Loucy (cell line): ENCODE measurements at regions not wholly inside any gene's neighbourhood (a gene's known extent, or its start where the extent isn't known, plus 50 kb on each side); places are given as distances from the start of the nearest gene placed in this dataset.

Experiments
- CTCF ChIP-seq: fragments of 200-600 bp; sonication (generic); conservative IDR thresholded peaks from 2 replicates; pipeline ENCODE4 v1.5.1; 2014; ENCODE audit warnings: mild to moderate bottlenecking, antibody characterized with exemption, low read length
- EZH2phosphoT487 ChIP-seq: fragments of 200-600 bp; IDR thresholded peaks from 2 replicates; pipeline ENCODE4 v1.6.1; 2018; ENCODE audit warnings: antibody characterized with exemption, mild to moderate bottlenecking, moderate library complexity, borderline replicate concordance

- TF ChIP-seq CTCF (no peak), EZH2phosphoT487 (no peak)
These were observed 124.3 kb downstream of the PTPRS start for GRCh38 chr19:5216141-5216847.
